ENCODE measurements at regions not wholly inside any gene's neighbourhood (a gene's known extent, or its start where the extent isn't known, plus 50 kb on each side); places are given as distances from the start of the nearest gene placed in this dataset.

- TF ChIP-seq, protein P1, sequence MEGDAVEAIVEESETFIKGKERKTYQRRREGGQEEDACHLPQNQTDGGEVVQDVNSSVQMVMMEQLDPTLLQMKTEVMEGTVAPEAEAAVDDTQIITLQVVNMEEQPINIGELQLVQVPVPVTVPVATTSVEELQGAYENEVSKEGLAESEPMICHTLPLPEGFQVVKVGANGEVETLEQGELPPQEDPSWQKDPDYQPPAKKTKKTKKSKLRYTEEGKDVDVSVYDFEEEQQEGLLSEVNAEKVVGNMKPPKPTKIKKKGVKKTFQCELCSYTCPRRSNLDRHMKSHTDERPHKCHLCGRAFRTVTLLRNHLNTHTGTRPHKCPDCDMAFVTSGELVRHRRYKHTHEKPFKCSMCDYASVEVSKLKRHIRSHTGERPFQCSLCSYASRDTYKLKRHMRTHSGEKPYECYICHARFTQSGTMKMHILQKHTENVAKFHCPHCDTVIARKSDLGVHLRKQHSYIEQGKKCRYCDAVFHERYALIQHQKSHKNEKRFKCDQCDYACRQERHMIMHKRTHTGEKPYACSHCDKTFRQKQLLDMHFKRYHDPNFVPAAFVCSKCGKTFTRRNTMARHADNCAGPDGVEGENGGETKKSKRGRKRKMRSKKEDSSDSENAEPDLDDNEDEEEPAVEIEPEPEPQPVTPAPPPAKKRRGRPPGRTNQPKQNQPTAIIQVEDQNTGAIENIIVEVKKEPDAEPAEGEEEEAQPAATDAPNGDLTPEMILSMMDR (IDR thresholded peaks at IDR 0.05; ENCODE audit: low read depth, low read length): no peak
- no peak for TF ChIP-seq EZH2phosphoT487 (IDR thresholded peaks at IDR 0.05; ENCODE audit: low read depth)
Measured at GRCh38 chr14:29419736-29420135, 507.9 kb downstream of the PRKD1 start.

All from OCI-LY3 (cell line).